GM21528 (cell line): ENCODE measurements at regions not wholly inside any gene's neighbourhood (a gene's known extent, or its start where the extent isn't known, plus 50 kb on each side); places are given as distances from the start of the nearest gene placed in this dataset.
"Not testable (repeated sequence)": the region's sequence is repeated elsewhere in the genome, so short reads cannot be mapped to it uniquely, and the experiment has no call there.

Experiments
- ATAC-seq: cut with Tn5 transposase; IDR thresholded peaks from one replicate; pipeline ENCODE4 v1.9.1; 2021; ENCODE audit warnings: mild to moderate bottlenecking, moderate library complexity; ENCODE audit not compliant: unreplicated experiment, low FRiP score

DNA sequence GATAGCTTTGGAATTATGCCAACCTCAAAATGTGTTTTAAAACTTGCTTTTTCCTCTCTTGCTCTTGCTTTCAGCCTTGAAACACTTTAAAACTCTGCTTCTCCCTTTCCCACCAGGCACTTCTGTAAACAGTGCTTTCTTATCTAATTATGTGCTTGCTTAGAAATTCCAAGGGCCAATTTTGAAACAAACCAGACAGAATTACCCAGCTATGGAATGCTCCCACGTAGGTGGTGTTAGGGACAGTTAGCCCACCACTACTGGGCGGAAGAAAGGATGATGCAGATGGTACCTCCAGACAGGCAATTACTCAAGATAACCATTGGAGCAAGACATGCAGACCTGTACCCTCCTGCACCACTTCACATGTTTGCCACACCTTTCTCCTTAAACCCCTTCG is 523.0 kb upstream of the PTPRD start:
- ATAC-seq: no peak

DNA sequence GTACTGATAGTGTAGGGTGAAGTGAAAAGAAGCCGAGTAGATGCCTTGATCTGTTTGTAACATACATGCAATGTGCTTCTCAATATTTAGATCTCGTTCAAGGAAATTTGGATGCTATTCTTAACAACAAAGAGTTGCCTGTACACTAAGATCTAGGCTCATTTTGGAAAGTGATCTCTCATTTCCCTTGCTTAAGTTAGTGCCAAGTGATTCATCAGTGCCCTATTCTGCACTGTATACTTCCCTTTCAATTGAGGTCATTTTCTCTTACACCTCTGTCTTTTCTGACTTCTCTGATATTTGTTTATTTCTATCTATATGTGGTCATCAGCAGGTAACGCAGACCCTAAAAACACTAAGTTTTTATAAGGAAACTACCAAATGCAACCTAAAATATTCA is 528.6 kb upstream of the PTPRD start:
- no peak for ATAC-seq

DNA sequence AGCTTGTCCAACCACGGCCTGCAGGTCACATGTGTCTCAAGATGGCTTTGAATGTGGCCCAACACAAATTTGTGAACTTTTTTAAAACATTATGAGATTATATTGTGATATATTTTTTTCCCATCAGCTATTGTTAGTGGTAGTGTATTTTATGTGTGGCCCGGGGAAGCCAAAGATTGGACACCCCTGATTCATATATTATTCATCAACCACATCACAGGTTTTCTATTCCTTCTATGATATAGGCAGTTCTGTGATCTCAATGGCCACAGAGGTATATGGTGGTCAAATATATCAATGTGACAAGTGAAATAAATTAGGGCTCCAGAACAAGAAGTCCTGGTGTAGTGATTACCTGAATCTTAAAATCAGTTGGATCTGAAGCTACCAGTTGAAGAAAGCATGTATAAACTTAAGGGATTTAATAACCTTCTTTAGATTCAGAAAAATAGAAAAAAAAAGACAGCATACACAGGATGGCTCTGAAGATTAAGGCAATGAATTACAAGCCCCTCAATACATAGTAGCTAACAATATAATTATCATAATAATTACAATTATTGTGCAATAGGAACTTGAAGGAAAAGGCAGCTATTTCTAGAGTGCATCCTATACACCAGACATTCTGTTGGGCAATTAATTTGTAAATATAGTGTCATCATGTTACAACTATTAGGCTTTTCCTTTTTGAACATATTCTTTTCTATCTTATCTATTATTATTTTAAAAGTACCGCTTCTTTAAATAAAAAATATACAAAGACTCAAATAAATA is 530.4 kb upstream of the PTPRD start:
- ATAC-seq: no peak

DNA sequence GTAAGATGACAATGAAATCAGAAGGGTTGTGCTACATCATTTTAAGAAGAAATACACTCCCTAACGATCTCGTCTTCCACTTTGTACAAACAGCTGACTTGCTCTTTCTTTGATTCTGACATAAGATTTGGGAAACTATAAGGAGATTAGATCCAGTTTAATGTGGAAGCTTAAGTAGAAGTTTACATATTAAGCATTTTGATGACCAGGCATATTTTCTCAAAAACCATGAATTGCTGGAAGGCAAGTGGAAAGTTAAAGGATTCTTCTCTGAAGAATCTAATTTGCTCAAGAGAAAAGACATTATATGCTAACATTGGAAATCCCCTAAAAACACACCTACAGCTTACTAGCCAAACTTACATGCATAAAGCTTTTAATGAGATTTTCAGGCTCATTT is 531.9 kb upstream of the PTPRD start:
- no peak for ATAC-seq

DNA sequence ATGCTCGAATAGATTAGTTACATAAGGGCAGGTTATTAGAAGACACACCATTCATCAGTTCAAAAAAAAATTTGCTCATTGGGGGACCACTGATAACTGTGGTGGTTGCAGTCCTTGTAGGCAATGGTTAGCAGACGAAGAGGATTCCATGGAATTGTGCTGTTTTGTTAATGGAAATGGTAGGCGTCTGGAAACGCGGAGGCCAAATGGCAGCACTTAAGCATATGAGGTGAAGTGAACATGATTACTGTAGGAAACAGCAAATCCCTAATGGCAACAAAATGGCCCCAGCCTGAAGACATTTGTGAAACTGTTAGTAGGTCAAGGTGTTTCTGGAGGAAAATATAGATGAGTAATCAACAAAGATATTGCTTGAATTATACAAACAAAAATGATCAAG is 535.4 kb upstream of the PTPRD start:
- no peak for ATAC-seq

DNA sequence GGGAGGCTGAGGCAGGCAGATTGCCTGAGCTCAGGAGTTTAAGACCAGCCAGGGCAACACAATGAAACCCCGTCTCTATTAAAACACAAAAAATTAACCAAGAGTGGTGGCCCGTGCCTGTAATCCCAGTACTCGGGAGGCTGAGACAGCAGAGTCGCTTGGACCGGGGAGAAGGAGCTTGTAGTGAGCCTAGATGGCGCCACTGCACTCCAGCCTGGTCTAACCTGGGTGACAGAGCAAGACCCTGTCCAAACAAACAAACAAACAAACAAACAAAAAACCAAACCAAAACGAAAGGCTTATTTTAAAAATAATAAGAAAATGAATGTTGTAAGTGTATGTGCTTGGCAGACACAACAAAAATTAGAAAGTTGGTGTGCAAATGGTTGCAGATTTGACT is 536.3 kb upstream of the PTPRD start:
- no peak for ATAC-seq

DNA sequence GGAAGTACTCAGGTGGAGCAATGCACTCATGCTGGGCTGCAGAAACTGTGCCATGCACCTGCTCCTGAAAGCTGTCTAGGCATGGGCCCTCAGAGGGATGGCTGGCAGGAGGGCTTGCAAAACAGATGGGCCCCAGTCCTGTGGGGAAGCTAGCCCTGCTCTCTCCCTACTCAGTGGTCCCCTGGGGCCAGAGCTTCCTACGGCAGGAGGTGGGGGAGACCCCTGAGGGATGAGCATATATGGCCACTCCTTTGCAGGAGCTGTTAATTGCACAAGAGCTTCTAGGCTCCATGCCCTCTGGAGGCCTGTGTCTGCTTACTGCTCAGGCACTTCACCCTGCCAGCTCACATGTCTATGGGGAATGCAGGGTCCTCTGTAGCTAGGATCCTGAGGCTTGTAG is 545.3 kb upstream of the PTPRD start:
- no peak for ATAC-seq

DNA sequence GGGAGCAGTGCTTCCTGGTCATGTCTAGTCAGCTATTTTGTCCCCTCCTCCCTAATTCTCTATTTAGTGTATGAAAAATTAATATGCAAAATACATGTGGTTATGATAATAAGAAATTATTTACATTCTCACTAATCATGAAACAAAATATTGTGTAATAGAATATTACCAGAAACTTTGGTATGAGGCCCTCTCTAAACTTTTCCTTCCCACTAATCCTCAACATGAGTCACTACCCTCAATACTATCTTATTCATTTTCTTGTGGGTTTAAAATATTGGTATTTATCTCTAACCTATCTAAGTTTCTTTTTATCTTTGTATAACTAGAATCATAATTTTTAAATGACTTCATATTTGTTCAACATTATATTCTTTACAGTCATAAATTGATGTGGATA is 545.9 kb upstream of the PTPRD start:
- no peak for ATAC-seq

DNA sequence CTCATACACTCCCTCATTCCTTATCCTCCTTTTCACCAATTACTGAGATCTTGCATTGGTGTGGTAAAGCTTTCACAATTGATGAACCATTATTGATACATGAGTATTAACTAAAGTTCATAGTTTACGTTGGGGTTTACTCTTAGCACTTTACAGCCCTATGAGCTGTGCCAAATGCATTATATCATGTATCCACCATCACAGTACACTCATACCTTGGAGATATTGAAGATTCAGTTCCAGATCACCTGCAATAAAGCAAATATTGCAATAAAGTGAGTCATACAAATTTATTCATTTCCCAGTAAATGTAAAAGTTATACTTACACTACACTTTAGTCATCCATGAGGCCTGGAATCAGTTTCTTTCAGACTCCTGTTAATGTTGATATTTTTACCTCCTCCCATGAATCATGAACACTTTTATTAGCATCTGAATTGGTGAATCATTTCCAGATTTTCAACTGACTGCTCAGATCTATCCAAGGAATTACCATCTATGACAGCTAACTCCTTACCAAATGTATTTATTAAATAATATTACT is 546.6 kb upstream of the PTPRD start:
- no peak for ATAC-seq

DNA sequence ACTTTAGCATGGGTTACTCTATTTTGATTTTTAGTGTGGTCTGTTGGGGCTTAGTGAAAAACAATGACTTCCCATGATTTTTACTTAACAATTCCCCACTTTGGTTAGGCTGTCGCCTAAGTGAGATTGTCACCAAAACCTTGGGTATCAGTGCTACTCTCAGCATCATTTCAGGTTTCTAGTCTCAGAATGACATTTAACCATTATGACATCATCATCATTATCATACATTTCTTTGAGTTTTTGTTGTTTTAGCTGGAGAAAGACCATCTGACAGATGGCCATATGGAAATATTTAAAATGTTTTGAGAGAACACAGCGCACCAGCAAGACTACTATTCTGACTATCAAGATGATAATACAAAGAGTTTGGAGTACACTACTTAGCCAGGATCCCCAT is 551.0 kb upstream of the PTPRD start:
- ATAC-seq: no peak

DNA sequence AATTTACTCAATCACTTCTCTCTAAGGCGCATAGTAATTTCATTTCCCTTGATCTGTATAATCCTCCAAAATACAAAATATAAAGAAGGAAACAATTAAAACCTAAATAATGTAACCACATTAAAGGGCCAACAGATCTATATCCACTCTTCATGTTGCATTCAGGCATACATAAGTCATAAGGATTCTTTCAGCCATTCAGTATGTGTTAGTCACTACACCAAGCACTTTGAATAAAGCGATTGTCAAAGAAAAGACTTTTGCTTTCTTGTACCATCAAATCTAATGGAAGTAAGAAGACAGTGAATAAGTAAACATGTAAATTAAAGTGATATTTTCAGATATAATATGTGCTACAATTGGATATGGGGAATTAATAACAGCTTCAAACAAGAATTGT is 569.2 kb upstream of the PTPRD start:
- ATAC-seq: no peak

DNA sequence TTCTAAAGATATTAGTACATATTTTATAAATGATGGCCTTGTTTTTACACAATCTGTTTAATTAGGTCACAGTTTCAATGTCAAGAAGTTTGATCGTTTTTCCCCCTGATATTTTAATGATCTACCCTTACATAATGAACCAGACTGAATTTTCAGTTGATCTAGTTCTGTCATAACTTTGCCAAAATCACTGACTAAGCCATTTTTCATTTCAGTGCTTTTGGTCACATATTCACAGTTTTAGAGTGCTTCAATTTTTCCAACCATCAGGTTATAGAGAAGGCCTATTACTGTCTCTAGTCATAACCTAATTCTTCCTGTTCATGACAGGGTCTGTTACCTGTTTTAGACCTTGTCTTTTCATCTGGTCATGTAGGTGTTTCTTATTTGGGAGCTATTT is 577.9 kb upstream of the PTPRD start:
- no peak for ATAC-seq

DNA sequence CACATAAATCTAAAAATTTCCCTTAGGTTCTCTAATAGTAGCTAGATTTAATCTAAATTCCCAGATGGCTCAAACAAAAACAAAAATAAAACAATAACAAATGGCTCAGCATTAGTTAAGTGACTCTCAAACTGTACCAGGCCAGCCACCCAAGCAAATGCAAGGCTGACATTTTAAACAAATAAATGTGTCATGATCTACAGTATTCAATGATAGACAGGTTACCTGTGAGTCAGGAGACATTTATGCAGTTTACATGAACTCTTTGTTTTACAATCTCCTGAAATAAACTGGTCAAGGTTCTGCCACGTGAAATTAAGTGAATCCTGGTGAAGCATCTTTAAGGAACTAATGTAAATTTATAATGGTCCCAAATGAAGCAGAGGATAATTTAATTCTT is 580.2 kb upstream of the PTPRD start:
- no peak for ATAC-seq

DNA sequence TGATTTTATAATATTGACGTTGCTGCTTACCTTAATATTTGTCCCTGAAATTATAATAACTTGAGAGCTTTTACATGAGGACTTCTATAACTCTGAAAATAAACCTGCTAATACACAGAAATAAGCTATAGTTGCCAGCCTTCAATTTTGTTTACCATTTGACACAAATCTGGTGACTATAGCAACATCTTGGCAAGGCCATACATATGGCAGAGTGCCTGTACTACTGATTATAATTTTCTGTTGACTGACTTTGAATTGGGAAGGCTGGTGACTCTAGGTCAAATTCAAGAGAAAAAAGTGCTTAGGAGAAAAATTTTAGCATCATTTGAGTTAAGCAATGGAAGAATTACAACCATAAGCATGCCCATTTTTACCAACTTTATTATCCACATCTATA is 581.4 kb upstream of the PTPRD start:
- no peak for ATAC-seq

DNA sequence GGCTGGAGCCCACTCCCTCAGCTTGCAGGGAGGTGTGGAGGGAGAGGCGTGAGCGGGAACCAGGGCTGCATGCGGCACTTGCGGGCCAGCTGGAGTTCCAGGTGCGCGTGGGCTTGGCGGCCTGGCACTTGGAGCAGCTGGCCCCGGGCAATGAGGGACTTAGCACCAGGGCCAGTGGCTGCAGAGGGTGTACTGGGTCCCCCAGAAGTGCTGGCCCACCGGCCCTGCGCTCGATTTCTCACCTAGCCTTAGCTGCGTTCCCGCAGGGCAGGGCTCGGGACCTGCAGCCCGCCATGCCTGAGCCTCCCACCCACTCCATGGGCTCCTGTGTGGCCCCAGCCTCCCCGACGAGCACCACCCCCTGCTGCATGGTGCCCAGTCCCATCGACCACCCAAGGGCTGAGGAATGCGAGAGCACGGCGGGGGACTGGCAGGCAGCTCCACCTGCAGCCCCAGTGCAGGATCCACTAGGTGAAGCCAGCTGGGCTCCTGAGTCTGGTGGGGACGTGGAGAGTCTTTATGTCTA is 584.1 kb upstream of the PTPRD start:
- not testable (repeated sequence) for ATAC-seq

DNA sequence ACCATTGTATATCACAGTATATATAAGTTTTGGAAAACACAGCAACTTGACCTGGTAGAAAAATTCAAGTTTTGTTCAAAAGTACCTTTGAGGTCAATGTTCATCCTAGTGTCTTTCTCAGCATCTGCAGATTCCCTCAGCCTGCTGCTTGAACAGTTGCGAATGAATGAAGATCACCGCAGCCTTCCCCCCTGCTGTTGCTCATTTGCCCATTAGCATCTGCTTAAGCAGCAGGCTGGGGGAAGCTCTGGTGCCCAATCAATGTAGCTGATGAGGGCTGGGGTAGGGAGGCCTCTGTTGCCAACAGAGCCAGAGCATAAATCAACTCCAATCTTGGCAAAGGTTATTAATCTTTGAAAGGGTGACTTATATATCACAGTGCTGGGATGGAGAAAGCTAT is 586.5 kb upstream of the PTPRD start:
- ATAC-seq: no peak

DNA sequence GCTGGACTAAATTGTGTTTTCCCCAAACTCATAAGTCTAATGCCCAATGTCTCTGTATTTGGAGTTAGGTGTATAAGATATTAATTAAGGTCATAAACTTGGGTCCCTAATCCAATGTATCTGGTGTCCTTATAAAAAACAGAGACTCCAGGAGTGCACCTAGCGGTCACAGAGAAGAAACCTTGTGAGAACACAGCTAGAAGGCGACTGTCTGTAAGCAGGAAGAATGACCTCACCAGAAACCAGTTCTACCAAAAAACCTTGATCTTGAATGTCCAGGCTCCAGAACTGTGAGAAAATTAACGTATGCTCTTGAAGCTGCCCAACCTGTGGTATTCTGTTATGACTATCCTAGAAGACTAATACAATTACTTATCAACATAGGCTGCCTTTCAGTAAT is 591.7 kb upstream of the PTPRD start:
- ATAC-seq: no peak

DNA sequence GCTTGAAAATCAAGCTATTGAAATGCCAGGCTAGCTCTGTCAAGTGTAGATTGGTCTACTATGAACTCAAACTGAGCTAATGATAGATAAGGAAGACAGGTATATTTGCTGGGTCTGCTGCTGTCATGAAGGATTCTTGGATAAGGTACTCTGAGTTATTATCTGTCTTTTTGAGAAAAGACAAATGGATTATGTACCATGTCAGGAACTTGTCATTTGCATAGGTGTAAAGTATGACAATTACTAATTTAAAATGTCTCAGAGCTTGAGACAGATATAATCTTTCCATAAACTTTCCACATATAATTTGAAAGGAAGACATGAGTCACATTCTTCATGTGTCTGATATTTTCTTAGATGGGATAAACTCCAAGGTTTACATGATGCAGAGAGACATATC is 594.1 kb upstream of the PTPRD start:
- no peak for ATAC-seq

DNA sequence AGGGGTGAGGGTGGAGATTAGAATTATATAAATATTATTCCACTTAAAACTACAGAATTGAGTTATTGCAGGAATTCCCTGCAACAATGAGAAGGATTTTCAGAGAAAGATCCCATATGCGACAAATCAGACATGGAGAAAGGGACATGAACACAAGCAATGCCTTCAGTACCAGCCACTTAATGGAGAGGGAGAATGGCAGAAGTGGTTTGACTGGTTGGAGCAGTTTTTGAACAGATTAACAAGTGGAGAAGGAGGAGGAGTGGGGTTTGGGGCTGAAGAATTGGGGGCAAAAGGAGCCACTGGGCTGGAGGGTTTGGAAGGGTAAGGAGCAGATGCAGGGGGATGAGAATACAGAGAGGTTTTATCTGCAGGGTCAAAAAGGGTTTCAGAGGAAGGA is 620.9 kb upstream of the PTPRD start:
- ATAC-seq: no peak

DNA sequence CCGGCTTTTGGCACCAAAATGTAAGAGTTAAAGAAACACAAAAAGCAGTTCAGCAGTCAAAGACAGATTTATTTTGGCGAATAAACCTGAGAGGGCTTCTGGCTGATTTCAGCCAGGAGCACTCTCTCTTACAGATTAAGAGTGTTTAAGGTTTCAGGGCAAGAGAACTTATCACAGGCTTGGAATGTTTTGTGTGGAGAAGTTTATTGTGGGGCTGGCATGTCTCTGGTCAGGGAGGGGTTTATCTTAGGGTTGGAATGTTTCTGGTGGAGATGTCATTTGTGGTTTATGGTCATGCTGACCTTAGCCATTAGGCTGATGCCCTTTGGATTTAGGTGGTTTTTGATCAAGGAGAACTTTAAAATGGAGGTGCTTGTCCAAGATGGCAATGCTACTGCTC is 622.3 kb upstream of the PTPRD start:
- no peak for ATAC-seq

DNA sequence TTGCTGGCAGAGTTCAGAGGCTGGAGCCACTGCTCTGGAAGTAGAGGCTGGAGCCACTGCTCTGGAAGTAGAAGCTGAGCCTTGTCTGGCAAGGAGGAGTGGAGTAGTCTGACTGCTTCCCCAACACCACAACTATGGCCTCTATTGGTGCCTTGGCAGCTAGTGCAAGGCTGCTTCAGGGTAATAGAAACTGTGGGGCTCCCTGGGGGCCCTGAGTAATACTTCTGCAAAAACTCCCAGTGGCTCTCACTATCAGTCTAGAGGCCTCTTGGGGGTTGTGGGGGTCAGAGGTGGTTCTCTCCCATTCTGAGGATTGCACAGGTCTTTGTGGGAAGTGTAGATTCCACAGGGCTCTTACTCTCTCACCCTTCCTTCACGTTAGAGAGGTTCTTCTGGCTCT is 629.0 kb upstream of the PTPRD start:
- ATAC-seq: no peak

DNA sequence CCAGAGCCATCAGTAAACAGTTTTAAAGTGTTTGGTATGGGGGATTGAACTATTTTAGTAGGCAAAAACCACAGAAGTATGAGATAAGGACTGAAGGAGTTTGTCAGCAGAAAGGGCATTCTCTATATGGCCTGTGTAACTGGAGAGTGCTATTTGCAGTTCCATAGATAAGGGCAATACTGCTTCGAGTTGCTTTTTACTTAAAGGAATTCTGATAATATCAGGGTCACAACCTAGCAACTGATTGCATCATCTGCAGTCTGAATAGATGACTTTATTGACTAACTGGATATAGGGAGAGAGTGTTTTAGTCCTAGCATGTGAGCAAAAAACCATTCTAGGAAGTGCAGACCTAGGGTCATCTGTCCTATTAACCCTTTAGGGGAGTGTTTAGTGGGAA is 645.2 kb upstream of the PTPRD start:
- no peak for ATAC-seq
